ENCODE measurements at regions not wholly inside any gene's neighbourhood (a gene's known extent, or its start where the extent isn't known, plus 50 kb on each side); places are given as distances from the start of the nearest gene placed in this dataset.

DNA sequence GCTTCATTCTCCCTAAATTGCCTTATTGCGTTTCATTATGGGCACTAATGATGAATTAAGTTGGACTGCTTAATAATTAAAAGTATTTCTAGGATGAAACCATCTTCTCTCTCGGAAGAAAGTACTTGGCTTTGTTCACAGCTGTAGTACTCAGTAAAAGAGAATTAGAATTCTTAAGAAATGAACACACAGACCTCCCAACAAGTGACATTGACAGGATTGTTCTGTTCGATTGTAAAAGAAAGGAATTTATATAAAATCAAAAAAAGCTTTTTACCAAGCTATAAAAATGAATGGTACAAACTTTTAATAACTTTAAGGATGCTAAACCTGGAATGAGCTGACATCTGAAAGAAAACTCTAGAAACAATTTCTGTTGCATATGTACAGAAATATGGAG, 416.4 kb upstream of the THRB start:
- Histone ChIP-seq H3K4me3 (ENCODE audit: low read depth in 1 of 3, low read length in 3 of 3) (no peak overlapping the region), H3K27me3 (ENCODE audit: control insufficient read depth in 3 of 3, insufficient read depth in 3 of 3, low read length in 3 of 3) (peaks cover 0 to 2% (median 0%) of the 10 kb centered on the region in 3 donors), H3K36me3 (ENCODE audit: control insufficient read depth in 3 of 3, insufficient read depth in 2 of 3, low read depth in 1 of 3, low read length in 3 of 3) (no peaks in the 10 kb centered on the region), H3K4me1 (ENCODE audit: control insufficient read depth in 3 of 3, insufficient read depth in 2 of 3, low read depth in 1 of 3, low read length in 2 of 3) (no peaks in the 10 kb centered on the region), H3K9me3 (ENCODE audit: control insufficient read depth in 2 of 2, insufficient read depth in 1 of 2, low read depth in 1 of 2, low read length in 1 of 2) (no peaks in the 10 kb centered on the region), H3K27ac (ENCODE audit: low read depth in 1 of 3, low read length in 2 of 3) (no peak overlapping the region)
- no peak for DNase-seq
- 63 to 69% (median 67%) methylated on average over 3 of the region's 3 CpGs for WGBS, 3 donors
- no peak for FAIRE-seq

DNA sequence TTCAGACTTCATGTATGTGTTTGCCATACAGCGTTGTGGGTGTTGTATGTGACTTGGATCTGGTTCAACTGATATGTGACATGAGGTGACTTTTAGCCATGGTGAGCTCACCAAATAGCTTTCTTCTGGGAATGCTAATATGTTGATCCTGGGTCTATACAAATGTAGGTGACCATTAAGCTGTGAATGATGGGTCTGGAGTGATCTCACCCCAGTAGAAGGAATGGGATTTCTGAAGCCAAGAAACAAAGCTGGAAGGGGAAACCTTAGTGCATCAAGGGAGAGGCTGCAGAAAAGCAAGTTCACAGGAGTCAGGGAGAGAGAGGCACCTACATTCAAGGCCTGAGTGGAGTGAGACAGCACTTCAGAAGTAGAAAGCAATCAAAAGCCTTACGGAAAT, 421.0 kb upstream of the THRB start:
- Histone ChIP-seq H3K36me3 (ENCODE audit: control insufficient read depth in 3 of 3, insufficient read depth in 2 of 3, low read depth in 1 of 3, low read length in 3 of 3) (no peaks in the 10 kb centered on the region), H3K27me3 (ENCODE audit: control insufficient read depth in 3 of 3, insufficient read depth in 3 of 3, low read length in 3 of 3) (peaks cover 0 to 2% (median 0%) of the 10 kb centered on the region in 3 donors), H3K9me3 (ENCODE audit: control insufficient read depth in 2 of 2, insufficient read depth in 1 of 2, low read depth in 1 of 2, low read length in 1 of 2) (no peaks in the 10 kb centered on the region), H3K4me3 (ENCODE audit: low read depth in 1 of 3, low read length in 3 of 3) (no peak overlapping the region), H3K4me1 (ENCODE audit: control insufficient read depth in 3 of 3, insufficient read depth in 2 of 3, low read depth in 1 of 3, low read length in 2 of 3) (no peaks in the 10 kb centered on the region), H3K27ac (ENCODE audit: low read depth in 1 of 3, low read length in 2 of 3) (no peak overlapping the region)
- no peak for DNase-seq
- FAIRE-seq, result no peak
- WGBS, 3 donors, result 68 to 81% (median 69%) methylated on average over 2 of the region's 2 CpGs

DNA sequence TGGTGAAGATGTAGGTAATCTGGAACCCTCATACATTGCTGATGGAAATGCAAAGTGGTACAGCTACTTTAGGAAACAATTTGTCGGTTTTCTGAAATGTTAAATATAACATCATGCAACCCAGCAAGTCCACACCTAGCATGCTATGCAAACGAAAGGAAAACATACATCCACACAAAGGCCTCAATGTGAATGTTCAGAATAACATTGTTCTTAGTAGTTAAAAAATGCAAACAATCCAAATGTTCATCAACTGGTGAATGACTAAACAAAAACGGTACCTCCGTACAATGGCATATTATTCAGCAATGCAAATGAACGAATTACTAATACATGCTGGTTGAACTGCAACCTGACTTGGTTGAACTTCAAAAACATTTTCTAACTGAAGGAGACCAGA, 423.3 kb upstream of the THRB start:
- DNase-seq, result no peak
- 88 to 91% (median 89%) methylated on average over 5 of the region's 5 CpGs for WGBS, 3 donors

DNA sequence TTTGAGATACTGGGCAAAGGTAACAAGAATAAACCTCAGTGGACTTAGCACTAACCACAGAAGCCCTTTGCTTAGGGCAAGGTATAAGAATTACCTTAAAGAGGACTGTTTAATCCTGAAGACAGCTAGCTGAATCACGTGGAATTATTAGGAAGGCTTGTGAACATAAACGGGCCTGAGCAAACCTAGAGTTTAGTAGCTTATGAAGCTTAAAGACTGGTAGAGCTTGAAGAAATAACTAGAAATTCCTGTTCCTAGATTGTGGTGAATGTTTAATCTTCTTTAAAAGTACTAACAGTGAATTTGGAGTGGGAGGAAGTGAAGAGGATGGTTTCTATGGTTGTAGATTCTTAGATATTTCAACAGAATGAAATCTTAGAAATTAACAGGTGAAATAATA, 428.9 kb upstream of the THRB start:
- WGBS, 3 donors, result 4 to 53% (median 29%) methylated on average over 2 of the region's 2 CpGs
- no peak overlapping the region for H3K27ac ChIP-seq (ENCODE audit: low read depth in 1 of 3, low read length in 2 of 3)
- H3K4me3 ChIP-seq (ENCODE audit: low read depth in 1 of 3, low read length in 3 of 3), result no peak overlapping the region
- H3K36me3 ChIP-seq (ENCODE audit: control insufficient read depth in 3 of 3, insufficient read depth in 2 of 3, low read depth in 1 of 3, low read length in 3 of 3), result no peaks in the 10 kb centered on the region
- no peaks in the 10 kb centered on the region for H3K4me1 ChIP-seq (ENCODE audit: control insufficient read depth in 3 of 3, insufficient read depth in 2 of 3, low read depth in 1 of 3, low read length in 2 of 3)
- H3K9me3 ChIP-seq (ENCODE audit: control insufficient read depth in 2 of 2, insufficient read depth in 1 of 2, low read depth in 1 of 2, low read length in 1 of 2), result no peaks in the 10 kb centered on the region
- FAIRE-seq (no peak), DNase-seq (no peak)
- no peaks in the 10 kb centered on the region for H3K27me3 ChIP-seq (ENCODE audit: control insufficient read depth in 3 of 3, insufficient read depth in 3 of 3, low read length in 3 of 3)

More for the DNA sequence above, 423.3 kb upstream of the THRB start:
- no peak for FAIRE-seq
- H3K4me1 ChIP-seq (ENCODE audit: control insufficient read depth in 3 of 3, insufficient read depth in 2 of 3, low read depth in 1 of 3, low read length in 2 of 3), result no peaks in the 10 kb centered on the region
- H3K9me3 ChIP-seq (ENCODE audit: control insufficient read depth in 2 of 2, insufficient read depth in 1 of 2, low read depth in 1 of 2, low read length in 1 of 2), result no peaks in the 10 kb centered on the region
- no peak overlapping the region for H3K4me3 ChIP-seq (ENCODE audit: low read depth in 1 of 3, low read length in 3 of 3)
- H3K27me3 ChIP-seq (ENCODE audit: control insufficient read depth in 3 of 3, insufficient read depth in 3 of 3, low read length in 3 of 3), result peaks cover 0 to 2% (median 0%) of the 10 kb centered on the region in 3 donors
- H3K36me3 ChIP-seq (ENCODE audit: control insufficient read depth in 3 of 3, insufficient read depth in 2 of 3, low read depth in 1 of 3, low read length in 3 of 3), result no peaks in the 10 kb centered on the region
- no peak overlapping the region for H3K27ac ChIP-seq (ENCODE audit: low read depth in 1 of 3, low read length in 2 of 3)

DNA sequence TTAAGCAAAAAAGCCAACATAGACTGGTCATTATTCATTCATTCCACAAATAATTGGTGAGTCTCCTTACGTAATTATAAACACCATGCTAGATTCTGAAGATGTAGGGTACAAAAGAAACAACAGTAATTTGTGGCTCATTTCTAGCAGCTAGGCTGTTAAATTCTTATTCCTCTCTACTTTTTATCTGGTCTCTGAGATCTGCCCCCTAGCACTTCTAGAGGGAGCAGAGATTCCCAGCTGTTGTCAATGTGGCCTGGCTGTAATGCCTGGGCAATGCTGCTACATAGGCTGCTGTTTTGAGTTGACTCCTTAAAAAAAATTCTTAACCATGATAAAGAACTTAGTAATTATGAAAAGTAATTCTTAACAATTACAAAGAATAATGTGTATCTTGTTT, 434.9 kb upstream of the THRB start:
- FAIRE-seq, result no peak
- H3K4me3 ChIP-seq (ENCODE audit: low read depth in 1 of 3, low read length in 3 of 3), result no peak overlapping the region
- no peaks in the 10 kb centered on the region for H3K36me3 ChIP-seq (ENCODE audit: control insufficient read depth in 3 of 3, insufficient read depth in 2 of 3, low read depth in 1 of 3, low read length in 3 of 3)
- no peaks in the 10 kb centered on the region for H3K27me3 ChIP-seq (ENCODE audit: control insufficient read depth in 3 of 3, insufficient read depth in 3 of 3, low read length in 3 of 3)
- 83 to 88% (median 86%) methylated on average over 1 of the region's 1 CpG for WGBS, 3 donors
- no peak for DNase-seq
- no peaks in the 10 kb centered on the region for H3K9me3 ChIP-seq (ENCODE audit: control insufficient read depth in 2 of 2, insufficient read depth in 1 of 2, low read depth in 1 of 2, low read length in 1 of 2)
- H3K27ac ChIP-seq (ENCODE audit: low read depth in 1 of 3, low read length in 2 of 3), result no peak overlapping the region
- H3K4me1 ChIP-seq (ENCODE audit: control insufficient read depth in 3 of 3, insufficient read depth in 2 of 3, low read depth in 1 of 3, low read length in 2 of 3), result no peaks in the 10 kb centered on the region

DNA sequence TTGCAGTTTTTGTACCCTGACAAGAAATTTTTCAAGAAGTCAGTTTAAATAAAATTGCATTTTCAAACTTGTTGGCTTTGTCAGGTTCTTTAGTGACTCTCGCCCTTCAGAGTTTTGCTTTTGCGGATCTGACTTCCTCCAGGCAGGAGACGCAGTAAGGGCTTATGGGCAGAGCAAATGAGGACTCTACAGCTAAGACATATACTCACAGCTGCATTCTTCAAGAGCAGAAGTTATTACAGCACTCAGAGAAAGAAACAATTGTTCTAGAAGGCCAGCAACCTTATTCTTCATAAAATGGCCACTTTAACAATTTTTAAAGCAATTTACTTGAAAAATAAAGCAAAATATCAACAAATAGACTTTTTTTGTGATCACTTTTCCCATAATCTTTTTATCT, 438.8 kb upstream of the THRB start:
- DNase-seq, result no peak
- FAIRE-seq, result no peak

DNA sequence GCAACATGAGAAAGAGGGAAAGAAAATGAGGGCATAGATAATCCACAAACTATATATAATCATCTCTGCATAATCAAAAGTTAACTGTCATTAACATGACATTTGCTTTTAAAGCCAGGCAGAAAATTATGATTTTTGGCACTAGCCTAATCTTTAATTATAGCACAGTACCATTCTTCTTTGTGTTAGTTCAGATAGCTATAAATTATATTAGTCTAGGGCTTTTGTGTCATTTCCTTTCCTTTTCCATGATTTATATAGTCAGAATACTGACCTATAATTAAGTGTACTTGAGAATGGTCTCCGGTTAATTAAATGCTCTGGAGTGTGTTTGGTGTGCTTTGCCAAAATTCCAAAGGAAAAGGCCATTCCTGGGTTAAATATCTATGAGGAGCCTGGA, 441.9 kb upstream of the THRB start:
- Histone ChIP-seq H3K4me3 (ENCODE audit: low read depth in 1 of 3, low read length in 3 of 3) (no peak overlapping the region), H3K27me3 (ENCODE audit: control insufficient read depth in 3 of 3, insufficient read depth in 3 of 3, low read length in 3 of 3) (peaks cover 0 to 5% (median 0%) of the 10 kb centered on the region in 3 donors), H3K9me3 (ENCODE audit: control insufficient read depth in 2 of 2, insufficient read depth in 1 of 2, low read depth in 1 of 2, low read length in 1 of 2) (no peaks in the 10 kb centered on the region), H3K36me3 (ENCODE audit: control insufficient read depth in 3 of 3, insufficient read depth in 2 of 3, low read depth in 1 of 3, low read length in 3 of 3) (no peaks in the 10 kb centered on the region), H3K4me1 (ENCODE audit: control insufficient read depth in 3 of 3, insufficient read depth in 2 of 3, low read depth in 1 of 3, low read length in 2 of 3) (no peaks in the 10 kb centered on the region), H3K27ac (ENCODE audit: low read depth in 1 of 3, low read length in 2 of 3) (no peak overlapping the region)
- WGBS, 3 donors, result 47 to 71% (median 61%) methylated on average over 1 of the region's 1 CpG
- FAIRE-seq, result no peak
- no peak for DNase-seq

More for the DNA sequence above, 438.8 kb upstream of the THRB start:
- no peaks in the 10 kb centered on the region for H3K27me3 ChIP-seq (ENCODE audit: control insufficient read depth in 3 of 3, insufficient read depth in 3 of 3, low read length in 3 of 3)
- H3K4me1 ChIP-seq (ENCODE audit: control insufficient read depth in 3 of 3, insufficient read depth in 2 of 3, low read depth in 1 of 3, low read length in 2 of 3), result no peaks in the 10 kb centered on the region
- no peaks in the 10 kb centered on the region for H3K9me3 ChIP-seq (ENCODE audit: control insufficient read depth in 2 of 2, insufficient read depth in 1 of 2, low read depth in 1 of 2, low read length in 1 of 2)
- H3K27ac ChIP-seq (ENCODE audit: low read depth in 1 of 3, low read length in 2 of 3), result no peak overlapping the region
- no peaks in the 10 kb centered on the region for H3K36me3 ChIP-seq (ENCODE audit: control insufficient read depth in 3 of 3, insufficient read depth in 2 of 3, low read depth in 1 of 3, low read length in 3 of 3)
- 83 to 87% (median 85%) methylated on average over 3 of the region's 3 CpGs for WGBS, 3 donors
- H3K4me3 ChIP-seq (ENCODE audit: low read depth in 1 of 3, low read length in 3 of 3), result no peak overlapping the region

DNA sequence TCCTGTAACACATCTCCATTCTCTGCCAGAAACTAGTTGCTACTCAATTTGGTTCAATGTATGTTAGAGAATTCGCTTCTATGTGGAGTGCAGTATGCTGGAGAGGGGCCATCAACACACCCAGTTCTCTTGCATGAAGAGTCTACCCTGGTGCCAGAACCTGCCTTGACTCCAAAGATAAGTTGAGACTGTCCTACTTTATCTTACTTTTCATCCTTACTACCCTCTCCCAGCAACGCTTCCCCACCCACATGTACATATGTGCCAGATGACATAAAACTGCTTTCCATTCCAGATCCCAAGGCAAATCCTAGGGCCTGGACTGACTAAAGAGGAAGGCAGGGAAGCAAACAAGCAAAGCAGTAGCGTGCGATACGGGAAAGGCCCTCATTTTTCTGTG, 442.6 kb upstream of the THRB start:
- H3K36me3 ChIP-seq (ENCODE audit: control insufficient read depth in 3 of 3, insufficient read depth in 2 of 3, low read depth in 1 of 3, low read length in 3 of 3), result no peaks in the 10 kb centered on the region
- FAIRE-seq (no peak), DNase-seq (no peak)
- no peak overlapping the region for H3K4me3 ChIP-seq (ENCODE audit: low read depth in 1 of 3, low read length in 3 of 3)
- H3K27me3 ChIP-seq (ENCODE audit: control insufficient read depth in 3 of 3, insufficient read depth in 3 of 3, low read length in 3 of 3), result peaks cover 0 to 5% (median 0%) of the 10 kb centered on the region in 3 donors
- no peak overlapping the region for H3K27ac ChIP-seq (ENCODE audit: low read depth in 1 of 3, low read length in 2 of 3)
- WGBS, 3 donors, result 78 to 84% (median 81%) methylated on average over 5 of the region's 5 CpGs
- H3K4me1 ChIP-seq (ENCODE audit: control insufficient read depth in 3 of 3, insufficient read depth in 2 of 3, low read depth in 1 of 3, low read length in 2 of 3), result no peaks in the 10 kb centered on the region
- H3K9me3 ChIP-seq (ENCODE audit: control insufficient read depth in 2 of 2, insufficient read depth in 1 of 2, low read depth in 1 of 2, low read length in 1 of 2), result no peaks in the 10 kb centered on the region

DNA sequence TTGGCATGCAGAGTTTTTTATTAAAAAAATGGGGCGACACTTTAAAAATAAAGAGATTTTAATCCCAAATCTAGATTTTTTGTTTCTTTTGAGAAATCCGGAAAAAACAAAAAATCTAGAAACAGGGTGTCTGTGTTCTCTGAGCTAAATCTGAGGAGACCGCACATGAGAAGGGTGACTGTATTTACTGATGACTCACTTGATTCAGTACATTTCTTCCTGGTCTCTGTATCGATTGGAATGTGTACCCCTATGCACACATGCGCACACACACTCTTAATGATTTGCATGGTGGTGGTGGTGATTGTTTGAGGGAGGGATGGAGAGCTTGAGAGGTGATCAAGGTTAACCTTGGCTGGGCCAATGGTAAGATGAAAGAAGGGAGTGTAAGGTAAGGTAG, 443.1 kb upstream of the THRB start:
- no peak overlapping the region for H3K27ac ChIP-seq (ENCODE audit: low read depth in 1 of 3, low read length in 2 of 3)
- no peak overlapping the region for H3K4me3 ChIP-seq (ENCODE audit: low read depth in 1 of 3, low read length in 3 of 3)
- DNase-seq, result no peak
- no peaks in the 10 kb centered on the region for H3K36me3 ChIP-seq (ENCODE audit: control insufficient read depth in 3 of 3, insufficient read depth in 2 of 3, low read depth in 1 of 3, low read length in 3 of 3)
- H3K4me1 ChIP-seq (ENCODE audit: control insufficient read depth in 3 of 3, insufficient read depth in 2 of 3, low read depth in 1 of 3, low read length in 2 of 3), result no peaks in the 10 kb centered on the region
- 69 to 83% (median 70%) methylated on average over 5 of the region's 5 CpGs for WGBS, 3 donors
- H3K9me3 ChIP-seq (ENCODE audit: control insufficient read depth in 2 of 2, insufficient read depth in 1 of 2, low read depth in 1 of 2, low read length in 1 of 2), result no peaks in the 10 kb centered on the region
- FAIRE-seq, result no peak
- H3K27me3 ChIP-seq (ENCODE audit: control insufficient read depth in 3 of 3, insufficient read depth in 3 of 3, low read length in 3 of 3), result peaks cover 0 to 5% (median 0%) of the 10 kb centered on the region in 3 donors
